NAMALWA (cell line): ENCODE measurements at regions not wholly inside any gene's neighbourhood (a gene's known extent, or its start where the extent isn't known, plus 50 kb on each side); places are given as distances from the start of the nearest gene placed in this dataset.
"Not testable (repeated sequence)": the region's sequence is repeated elsewhere in the genome, so short reads cannot be mapped to it uniquely, and the experiment has no call there.

Experiments used
- DNase-seq: peaks from one replicate; pipeline ENCODE4 v3.0.0-alpha.2; 2015; ENCODE audit warnings: low spot score

GRCh38 chr5:28301712-28302111, 1263.3 kb upstream of the CDH9 start:
- no peak for DNase-seq

- no peak for DNase-seq
These were observed 1258.0 kb upstream of the CDH9 start for GRCh38 chr5:28296254-28297013.

- not testable (repeated sequence) for DNase-seq
These were observed 1248.6 kb upstream of the CDH9 start for GRCh38 chr5:28287021-28287420.

GRCh38 chr5:28286566-28286965, 1248.2 kb upstream of the CDH9 start:
- no peak for DNase-seq

GRCh38 chr5:28284788-28285187, 1246.4 kb upstream of the CDH9 start:
- no peak for DNase-seq

GRCh38 chr5:28281351-28281750, 1243.0 kb upstream of the CDH9 start:
- no peak for DNase-seq

- no peak for DNase-seq
These were observed 1237.5 kb upstream of the CDH9 start for GRCh38 chr5:28275931-28276330.

GRCh38 chr5:28269978-28270377, 1231.6 kb upstream of the CDH9 start:
- no peak for DNase-seq

GRCh38 chr5:28265877-28266276, 1227.5 kb upstream of the CDH9 start:
- DNase-seq = no peak

- DNase-seq = no peak
These were observed 1216.5 kb upstream of the CDH9 start for GRCh38 chr5:28254846-28255245.

- DNase-seq = no peak
These were observed 1215.0 kb upstream of the CDH9 start for GRCh38 chr5:28253431-28253830.

- DNase-seq = no peak
These were observed 1211.5 kb upstream of the CDH9 start for GRCh38 chr5:28249771-28250415.

- DNase-seq = no peak
These were observed 1196.1 kb upstream of the CDH9 start for GRCh38 chr5:28234356-28234968.

GRCh38 chr5:28226407-28226806, 1188.0 kb upstream of the CDH9 start:
- no peak for DNase-seq

GRCh38 chr5:28219539-28219938, 1181.2 kb upstream of the CDH9 start:
- DNase-seq = no peak

GRCh38 chr5:28217695-28218094, 1179.3 kb upstream of the CDH9 start:
- no peak for DNase-seq

- DNase-seq = no peak
These were observed 1178.6 kb upstream of the CDH9 start for GRCh38 chr5:28216939-28217360.

- no peak for DNase-seq
These were observed 1176.7 kb upstream of the CDH9 start for GRCh38 chr5:28215091-28215490.

- no peak for DNase-seq
These were observed 1175.9 kb upstream of the CDH9 start for GRCh38 chr5:28214292-28214691.

- DNase-seq = no peak
These were observed 1170.0 kb upstream of the CDH9 start for GRCh38 chr5:28208356-28208755.

GRCh38 chr5:28190011-28190410, 1151.6 kb upstream of the CDH9 start:
- DNase-seq = no peak

- no peak for DNase-seq
These were observed 1136.3 kb upstream of the CDH9 start for GRCh38 chr5:28174691-28175090.

GRCh38 chr5:28165096-28165495, 1126.7 kb upstream of the CDH9 start:
- no peak for DNase-seq
